Mucosa of descending colon (tissue), 3 donors: ENCODE measurements at regions not wholly inside any gene's neighbourhood (a gene's known extent, or its start where the extent isn't known, plus 50 kb on each side); places are given as distances from the start of the nearest gene placed in this dataset.

ENCODE experiments used
- ATAC-seq: fragments of 200-7000 bp; cut with Tn5 transposase; one replicate; pipeline ENCODE4 v1.9.1; 2020; ENCODE audit warnings: mild to moderate bottlenecking, moderate library complexity
- DNase-seq, 3 donors: peaks; one replicate each; pipeline ENCODE4 v3.0.0-alpha.2; 2020
- H3K36me3 ChIP-seq: fragments of 200-600 bp; one replicate; pipeline ENCODE4 v1.8.0; 2021; ENCODE audit warnings: low read depth, mild to moderate bottlenecking
- H3K4me1 ChIP-seq: fragments of 200-600 bp; one replicate; pipeline ENCODE4 v1.8.0; 2021; ENCODE audit warnings: low read depth, mild to moderate bottlenecking
- H3K4me3 ChIP-seq: fragments of 200-600 bp; one replicate; pipeline ENCODE4 v1.8.0; 2021; ENCODE audit warnings: mild to moderate bottlenecking
- H3K9me3 ChIP-seq: fragments of 200-600 bp; one replicate; pipeline ENCODE4 v1.8.0; 2021; ENCODE audit warnings: mild to moderate bottlenecking
- intact Hi-C, 2 donors: fragments of 100-400 bp; cut with DNase I in 1 of 2; cut with micrococcal nuclease in 1 of 2; formaldehyde crosslinking; loops; one replicate each; pipeline versions ENCODE4 v1.11.0 to v1.11.1; 2022; cut with DNase I, micrococcal nuclease
- TF ChIP-seq, protein P1 (sequence below): fragments of 200-600 bp; IDR thresholded peaks from one replicate; pipeline ENCODE4 v1.8.0; 2022; ENCODE audit warnings: antibody characterized with exemption, mild to moderate bottlenecking
- donor health status: DM: no; HTN: no; CAD: no; lungs with moderate emphysema.
- donor health status: DM: no; HTN: no; CAD: no.
- donor health status: DM: no; HTN: yes; CAD: no.

DNA sequence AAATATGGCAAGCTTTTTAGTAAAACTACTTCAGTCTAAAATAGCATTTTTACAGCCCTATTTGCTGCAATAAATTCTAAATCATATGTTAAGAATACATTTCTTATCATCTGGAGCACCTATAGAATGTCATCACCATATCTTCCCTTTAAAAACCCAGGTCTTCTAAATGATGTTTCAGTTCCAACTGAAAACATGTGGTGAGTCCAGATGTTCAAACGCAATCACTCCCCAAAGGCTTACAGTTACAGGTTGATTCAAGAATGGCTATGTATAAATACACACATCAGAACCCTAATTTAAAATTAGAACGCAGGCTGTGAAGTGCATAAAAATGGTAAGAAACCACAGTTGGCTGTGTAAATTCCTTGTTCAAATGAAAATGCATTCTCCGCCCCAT is 796.3 kb downstream of the MAT2B start:
- DNase-seq (no peak), ATAC-seq (no peak)
- Histone ChIP-seq H3K4me3 (no peak overlapping the region), H3K9me3 (no peaks in the 10 kb centered on the region), H3K4me1 (no peaks in the 10 kb centered on the region), H3K36me3 (no peaks in the 10 kb centered on the region)
- TF ChIP-seq, protein P1, sequence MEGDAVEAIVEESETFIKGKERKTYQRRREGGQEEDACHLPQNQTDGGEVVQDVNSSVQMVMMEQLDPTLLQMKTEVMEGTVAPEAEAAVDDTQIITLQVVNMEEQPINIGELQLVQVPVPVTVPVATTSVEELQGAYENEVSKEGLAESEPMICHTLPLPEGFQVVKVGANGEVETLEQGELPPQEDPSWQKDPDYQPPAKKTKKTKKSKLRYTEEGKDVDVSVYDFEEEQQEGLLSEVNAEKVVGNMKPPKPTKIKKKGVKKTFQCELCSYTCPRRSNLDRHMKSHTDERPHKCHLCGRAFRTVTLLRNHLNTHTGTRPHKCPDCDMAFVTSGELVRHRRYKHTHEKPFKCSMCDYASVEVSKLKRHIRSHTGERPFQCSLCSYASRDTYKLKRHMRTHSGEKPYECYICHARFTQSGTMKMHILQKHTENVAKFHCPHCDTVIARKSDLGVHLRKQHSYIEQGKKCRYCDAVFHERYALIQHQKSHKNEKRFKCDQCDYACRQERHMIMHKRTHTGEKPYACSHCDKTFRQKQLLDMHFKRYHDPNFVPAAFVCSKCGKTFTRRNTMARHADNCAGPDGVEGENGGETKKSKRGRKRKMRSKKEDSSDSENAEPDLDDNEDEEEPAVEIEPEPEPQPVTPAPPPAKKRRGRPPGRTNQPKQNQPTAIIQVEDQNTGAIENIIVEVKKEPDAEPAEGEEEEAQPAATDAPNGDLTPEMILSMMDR = no peak
- intact Hi-C loops = no loop called here

DNA sequence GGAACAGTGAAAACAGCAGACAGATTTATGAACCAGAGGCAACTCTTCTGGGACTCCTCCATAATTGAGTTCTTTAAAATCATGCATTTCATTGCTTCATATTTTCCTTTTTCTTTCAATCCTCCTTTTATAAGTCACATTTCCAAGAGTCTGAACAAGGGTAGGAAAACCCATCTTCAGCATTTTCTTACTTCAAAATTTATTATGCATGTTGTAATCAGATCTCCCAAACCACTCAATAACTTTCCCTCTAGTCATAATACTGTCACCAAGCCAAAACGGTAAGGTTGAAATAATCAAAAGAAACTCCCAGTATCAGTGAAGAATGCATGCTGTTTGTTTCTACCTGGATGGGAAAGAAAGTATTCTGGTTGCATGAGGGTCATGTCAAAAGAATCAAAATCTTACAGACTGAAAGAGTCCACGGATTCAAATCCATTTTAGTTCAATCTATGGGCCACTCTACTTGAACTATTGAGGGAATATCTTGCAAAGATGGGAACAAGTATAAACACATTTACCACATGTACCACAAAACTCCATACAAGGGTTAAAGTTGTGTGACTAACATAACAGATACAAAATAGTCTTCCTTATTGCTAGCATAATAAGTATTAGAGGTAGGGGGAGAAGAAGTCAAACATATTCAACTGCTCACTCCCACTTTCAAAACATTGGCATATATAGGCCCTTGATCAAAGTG is 797.3 kb downstream of the MAT2B start:
- TF ChIP-seq, protein P1 = no peak
- Histone ChIP-seq H3K36me3 (no peaks in the 10 kb centered on the region), H3K4me1 (no peaks in the 10 kb centered on the region), H3K4me3 (no peak overlapping the region), H3K9me3 (no peaks in the 10 kb centered on the region)
- ATAC-seq (no peak), DNase-seq (no peak)
- intact Hi-C loops = no loop called here

DNA sequence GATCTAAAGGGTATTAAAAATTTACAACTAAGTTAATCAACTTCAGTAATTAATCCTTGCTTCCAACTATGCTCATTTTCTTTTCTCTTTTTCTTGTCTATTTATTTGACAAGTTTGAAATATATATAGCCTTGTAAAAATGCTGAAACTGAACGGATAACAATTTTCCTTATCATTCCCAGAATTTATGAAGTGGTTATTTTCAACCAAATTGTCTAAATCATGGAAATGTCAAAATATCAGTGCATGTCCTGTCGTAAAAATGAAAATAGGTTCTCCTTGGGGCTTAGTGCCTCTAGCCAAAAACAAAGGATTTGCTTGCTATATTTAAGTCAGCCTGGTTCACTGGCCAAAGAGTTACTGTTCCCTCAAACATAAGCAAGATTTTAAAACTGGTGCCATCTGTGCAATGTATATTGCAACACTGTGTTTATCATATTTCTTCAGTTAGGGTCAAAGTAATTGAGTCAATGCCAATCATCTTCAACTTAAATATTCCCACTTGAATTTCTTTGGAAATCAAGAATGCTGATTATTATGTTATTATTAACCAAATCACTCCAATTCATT is 798.3 kb downstream of the MAT2B start:
- ATAC-seq (no peak), DNase-seq (no peak)
- TF ChIP-seq, protein P1 = no peak
- Histone ChIP-seq H3K4me1 (no peaks in the 10 kb centered on the region), H3K36me3 (no peaks in the 10 kb centered on the region), H3K9me3 (no peaks in the 10 kb centered on the region), H3K4me3 (no peak overlapping the region)
- intact Hi-C loops = no loop called here

DNA sequence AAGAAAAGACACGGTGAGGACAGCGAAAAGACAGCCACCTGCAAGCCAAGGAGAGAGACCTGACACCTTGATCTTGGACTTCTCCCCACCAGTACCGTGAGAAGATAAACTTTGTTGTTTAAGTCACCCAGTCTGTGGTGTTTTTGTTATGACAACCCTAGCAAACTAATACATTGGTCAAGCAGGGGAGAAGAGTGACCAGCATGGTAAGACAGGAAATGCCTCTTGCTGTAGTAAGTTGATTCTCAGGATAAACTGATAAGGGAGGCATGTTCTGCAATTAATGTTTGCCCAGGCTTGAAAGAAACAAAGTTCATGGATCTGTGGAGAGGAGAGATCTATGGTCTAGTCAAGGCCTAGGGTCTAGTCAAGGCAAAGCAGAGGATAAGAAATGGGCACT is 801.2 kb downstream of the MAT2B start:
- ATAC-seq (no peak), DNase-seq (no peak)
- TF ChIP-seq, protein P1 = no peak
- no peaks in the 10 kb centered on the region for H3K4me1 ChIP-seq
- no peak overlapping the region for H3K4me3 ChIP-seq
- intact Hi-C loops = no loop called here
- no peaks in the 10 kb centered on the region for H3K9me3 ChIP-seq
- H3K36me3 ChIP-seq = no peaks in the 10 kb centered on the region

DNA sequence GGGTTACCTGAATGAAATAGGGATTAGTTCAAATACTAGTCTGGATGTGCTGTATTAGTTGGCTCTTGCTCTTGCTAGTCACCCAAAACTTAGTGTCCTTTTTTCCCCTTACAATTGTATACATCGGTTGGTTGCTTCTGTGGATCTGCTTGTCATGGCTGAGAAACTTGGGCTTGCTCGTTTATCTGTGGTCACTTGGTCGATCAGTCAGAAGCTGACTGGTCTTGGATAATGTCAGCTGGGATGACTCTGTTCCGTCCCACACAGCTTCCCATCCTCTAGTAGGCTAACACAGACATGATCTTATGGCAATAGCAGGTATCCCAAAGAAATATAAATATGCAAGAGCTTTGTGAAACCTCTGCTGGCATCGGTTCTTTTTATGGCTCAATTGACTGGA is 807.4 kb downstream of the MAT2B start:
- no peaks in the 10 kb centered on the region for H3K9me3 ChIP-seq
- no peaks in the 10 kb centered on the region for H3K36me3 ChIP-seq
- no peak for DNase-seq
- intact Hi-C loops = no loop called here
- TF ChIP-seq, protein P1 = no peak
- ATAC-seq = no peak
- H3K4me3 ChIP-seq = no peak overlapping the region
- no peaks in the 10 kb centered on the region for H3K4me1 ChIP-seq

DNA sequence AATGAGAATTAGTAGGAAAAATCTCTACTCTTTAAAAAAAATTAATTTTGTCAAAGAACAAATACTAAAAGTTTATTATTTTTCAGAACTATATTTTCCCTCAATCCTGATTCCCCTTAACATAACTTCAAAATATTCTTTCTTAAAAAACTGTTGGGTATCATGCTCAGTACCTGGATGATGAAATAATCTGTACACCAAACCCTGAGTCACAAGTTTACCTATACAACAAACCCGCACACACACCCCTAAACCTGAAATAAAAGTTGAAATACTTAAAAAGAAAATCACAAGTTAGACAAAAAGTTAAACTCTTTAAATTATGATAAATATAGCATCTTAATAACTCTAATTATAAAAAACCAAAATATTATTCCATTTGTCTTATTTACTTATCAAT is 812.3 kb downstream of the MAT2B start:
- ATAC-seq (no peak), DNase-seq (no peak)
- Histone ChIP-seq H3K4me1 (no peaks in the 10 kb centered on the region), H3K9me3 (no peaks in the 10 kb centered on the region), H3K36me3 (no peaks in the 10 kb centered on the region), H3K4me3 (no peak overlapping the region)
- TF ChIP-seq, protein P1 = no peak
- intact Hi-C loops = no loop called here
